Choroid plexus epithelial cell (primary cell): ENCODE measurements at regions not wholly inside any gene's neighbourhood (a gene's known extent, or its start where the extent isn't known, plus 50 kb on each side); places are given as distances from the start of the nearest gene placed in this dataset.

Experiments used
- DNase-seq: peaks from one replicate; pipeline ENCODE4 v3.0.0-alpha.2; 2010; ENCODE audit warnings: low read depth
- H3K4me3 ChIP-seq: 2 replicates; pipeline ENCODE4 v1.5.1; 2011; ENCODE audit warnings: low read depth, mild to moderate bottlenecking, control low read depth, low read length, moderate library complexity
- TF ChIP-seq, protein P1 (sequence below): conservative IDR thresholded peaks from 2 replicates; pipeline ENCODE4 v1.5.1; 2011; ENCODE audit warnings: low read depth, mild to moderate bottlenecking, control low read depth, inconsistent platforms, low read length, moderate library complexity

DNA sequence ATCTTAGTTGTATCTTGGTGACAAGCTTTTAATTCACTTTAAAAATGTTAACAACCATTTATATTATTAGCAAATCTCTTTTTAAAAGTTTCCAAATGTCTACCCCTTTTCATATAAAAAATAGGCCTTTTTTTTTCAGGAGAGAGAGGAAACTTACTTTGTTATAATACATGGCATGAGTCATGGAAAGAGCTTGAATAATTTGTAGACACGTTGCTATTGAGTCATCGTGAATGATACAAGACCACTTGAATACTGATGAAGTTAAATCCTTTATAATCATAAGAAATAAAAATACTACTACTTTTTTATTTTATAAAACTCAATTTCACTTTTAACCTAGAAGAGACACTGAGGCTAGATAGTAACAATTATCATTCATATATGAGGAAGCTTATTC is 70.3 kb upstream of the BBX start:
- TF ChIP-seq, protein P1, sequence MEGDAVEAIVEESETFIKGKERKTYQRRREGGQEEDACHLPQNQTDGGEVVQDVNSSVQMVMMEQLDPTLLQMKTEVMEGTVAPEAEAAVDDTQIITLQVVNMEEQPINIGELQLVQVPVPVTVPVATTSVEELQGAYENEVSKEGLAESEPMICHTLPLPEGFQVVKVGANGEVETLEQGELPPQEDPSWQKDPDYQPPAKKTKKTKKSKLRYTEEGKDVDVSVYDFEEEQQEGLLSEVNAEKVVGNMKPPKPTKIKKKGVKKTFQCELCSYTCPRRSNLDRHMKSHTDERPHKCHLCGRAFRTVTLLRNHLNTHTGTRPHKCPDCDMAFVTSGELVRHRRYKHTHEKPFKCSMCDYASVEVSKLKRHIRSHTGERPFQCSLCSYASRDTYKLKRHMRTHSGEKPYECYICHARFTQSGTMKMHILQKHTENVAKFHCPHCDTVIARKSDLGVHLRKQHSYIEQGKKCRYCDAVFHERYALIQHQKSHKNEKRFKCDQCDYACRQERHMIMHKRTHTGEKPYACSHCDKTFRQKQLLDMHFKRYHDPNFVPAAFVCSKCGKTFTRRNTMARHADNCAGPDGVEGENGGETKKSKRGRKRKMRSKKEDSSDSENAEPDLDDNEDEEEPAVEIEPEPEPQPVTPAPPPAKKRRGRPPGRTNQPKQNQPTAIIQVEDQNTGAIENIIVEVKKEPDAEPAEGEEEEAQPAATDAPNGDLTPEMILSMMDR = no peak
- H3K4me3 ChIP-seq = no peak overlapping the region
- DNase-seq = peak; percentile 55

- TF ChIP-seq, protein P1 = no peak
- no peak overlapping the region for H3K4me3 ChIP-seq
- no peak for DNase-seq
These were observed 69.3 kb upstream of the BBX start for GRCh38 chr3:107453504-107453903.

GRCh38 chr3:107455621-107456020 is 67.1 kb upstream of the BBX start:
- TF ChIP-seq, protein P1 = no peak
- H3K4me3 ChIP-seq = no peak overlapping the region
- no peak for DNase-seq

DNA sequence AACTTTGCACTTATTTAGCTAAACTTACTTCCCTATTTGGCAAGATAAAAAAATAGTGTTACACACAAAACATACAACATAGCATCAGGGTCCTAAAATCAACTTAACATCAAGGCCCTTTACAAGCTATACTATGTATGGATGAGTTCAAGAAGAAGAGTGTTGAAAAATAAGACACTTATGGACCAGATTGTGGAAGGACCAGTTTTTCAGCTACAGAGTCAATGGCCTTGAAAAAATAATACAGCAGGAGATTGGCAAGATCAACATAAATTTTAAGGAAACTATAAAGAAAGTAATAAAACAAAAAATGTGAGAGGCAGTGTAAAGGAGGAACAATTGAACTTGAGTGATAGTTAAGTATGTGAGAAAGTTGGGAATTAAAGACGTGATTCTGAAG is 66.3 kb upstream of the BBX start:
- TF ChIP-seq, protein P1 = no peak
- DNase-seq = no peak
- no peak overlapping the region for H3K4me3 ChIP-seq

DNA sequence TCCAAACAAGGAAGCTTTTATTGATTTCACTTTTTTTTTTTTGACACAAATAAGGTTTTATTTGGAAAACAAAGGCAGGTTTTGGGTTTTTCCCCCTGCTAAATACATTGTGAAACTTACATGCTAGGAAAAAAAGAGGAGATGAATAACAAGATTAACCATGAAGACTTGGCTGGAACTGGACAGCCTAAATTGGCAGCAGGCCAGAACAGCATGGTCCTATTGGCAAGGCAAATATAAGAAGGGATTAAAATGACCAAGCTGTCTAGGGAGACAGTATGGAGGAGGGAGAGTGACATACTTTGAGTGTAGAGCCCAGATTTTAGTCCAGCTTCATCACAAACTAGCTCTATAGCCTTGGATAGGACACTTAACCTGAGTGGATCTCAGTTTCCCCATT is 63.9 kb upstream of the BBX start:
- DNase-seq = peak; percentile 58
- TF ChIP-seq, protein P1 = no peak
- no peak overlapping the region for H3K4me3 ChIP-seq

DNA sequence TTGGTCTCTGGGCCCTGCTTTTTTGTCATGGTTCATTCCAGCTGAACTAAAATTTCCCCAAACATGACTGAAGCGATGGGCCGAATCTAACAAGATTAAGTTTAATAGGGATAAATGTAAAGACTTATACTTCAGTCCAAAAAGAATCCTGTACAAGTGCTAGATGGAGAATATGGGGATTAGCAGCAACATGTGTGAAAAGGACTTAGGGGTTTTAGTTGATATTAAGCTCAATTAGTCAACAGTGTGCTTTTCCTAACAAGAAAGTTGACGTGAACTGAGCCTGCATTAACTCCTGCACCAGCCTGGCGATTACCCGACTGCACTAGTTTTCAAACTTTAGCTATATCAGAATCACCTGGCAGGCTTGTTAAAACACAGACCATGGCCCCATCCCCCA is 61.0 kb upstream of the BBX start:
- H3K4me3 ChIP-seq = no peak overlapping the region
- TF ChIP-seq, protein P1 = no peak
- no peak for DNase-seq

- TF ChIP-seq, protein P1 = no peak
- DNase-seq = no peak
These were observed 58.7 kb upstream of the BBX start for GRCh38 chr3:107464037-107464436.

More at GRCh38 chr3:107464037-107464436, 58.7 kb upstream of the BBX start:
- H3K4me3 ChIP-seq = no peak overlapping the region
